Erythroblast (primary cell): ENCODE measurements at regions not wholly inside any gene's neighbourhood (a gene's known extent, or its start where the extent isn't known, plus 50 kb on each side); places are given as distances from the start of the nearest gene placed in this dataset.

Experiments used
- GATA1 ChIP-seq: IDR thresholded peaks from 2 replicates; pipeline ENCODE4 v1.6.1; 2011; ENCODE audit warnings: low read depth, mild to moderate bottlenecking, control low read depth, low read length, moderate library complexity
- POLR2A ChIP-seq: IDR thresholded peaks from 2 replicates; pipeline ENCODE4 v1.6.1; 2011; ENCODE audit warnings: mild to moderate bottlenecking, low read length

GRCh38 chr3:36312351-36312750 is 68.0 kb upstream of the STAC start:
- TF ChIP-seq POLR2A (no peak), GATA1 (no peak)
